HepG2 (cell line): ENCODE measurements at regions not wholly inside any gene's neighbourhood (a gene's known extent, or its start where the extent isn't known, plus 50 kb on each side); places are given as distances from the start of the nearest gene placed in this dataset.

Experiments
- ATAC-seq: fragments of 200-7000 bp; cut with Tn5 transposase; 3 replicates; pipeline ENCODE4 v1.9.1; 2020; ENCODE audit warnings: mild to moderate bottlenecking, moderate library complexity
- BruUV-seq: library from RNA; stranded (reverse); fragments of 400-500 nt; replicated peaks from 2 replicates; lab custom pipeline; 2021; lab: Mats Ljungman, UMichigan
- CTCF ChIA-PET: fragments of 300-600 bp; formaldehyde crosslinking; extraction: SDS; loops from one replicate; lab custom pipeline; 2021; ENCODE audit warnings: low total read pairs, inconsistent platforms, low intra/inter-chr PET ratio; lab: Yijun Ruan, JAX
- POLR2A ChIA-PET: fragments of 350-600 bp; sonication (Branson Sonifier 250); formaldehyde crosslinking; loops from one replicate; lab custom pipeline; 2020; ENCODE audit warnings: antibody characterized with exemption, inconsistent platforms; lab: Yijun Ruan, JAX
- DNase-seq: peaks from one replicate; pipeline ENCODE4 v3.0.0-alpha.2; 2015; ENCODE audit warnings: low spot score
- FAIRE-seq: peaks from 3 replicates; lab custom pipeline; 2011; peaks lifted over from hg19 to GRCh38; lab: Jason Lieb, UNC
- H2AFZ ChIP-seq: one replicate; pipeline ENCODE4 v1.6.1; 2011; ENCODE audit warnings: low read length, inconsistent platforms
- H3K27ac ChIP-seq: fragments of 300-600 bp; 3 replicates; pipeline ENCODE4 v1.8.0; 2011; ENCODE audit warnings: mixed run types, mild to moderate bottlenecking, mixed read lengths, low read length, inconsistent platforms; ENCODE audit not compliant: insufficient read depth; ENCODE audit errors: extremely low read length
- H3K27me3 ChIP-seq, 2 experiments: fragments of 200-600 bp in 1 of 2; 2 replicates in 1 of 2; 3 replicates in 1 of 2; pipeline versions ENCODE4 v1.6.0 to v1.8.0; 2011; ENCODE audit warnings: low read length in 2 of 2, mild to moderate bottlenecking in 2 of 2, moderate library complexity in 2 of 2, inconsistent platforms in 1 of 2; ENCODE audit not compliant: insufficient read depth in 2 of 2, control insufficient read depth in 1 of 2
- H3K36me3 ChIP-seq, 2 experiments: fragments of 200-600 bp in 1 of 2; replicated peaks in 1 of 2; 2 replicates in 1 of 2; 3 replicates in 1 of 2; pipeline versions ENCODE4 v1.5.1 to v1.8.0; 2011; ENCODE audit warnings: low read length in 2 of 2, inconsistent platforms in 1 of 2; ENCODE audit not compliant: insufficient read depth in 2 of 2, control insufficient read depth in 1 of 2
- H3K4me1 ChIP-seq: 2 replicates; pipeline ENCODE4 v1.5.1; 2012; ENCODE audit warnings: low read length, inconsistent platforms; ENCODE audit not compliant: insufficient read depth
- H3K4me2 ChIP-seq: 2 replicates; pipeline ENCODE4 v1.6.0; 2011; ENCODE audit warnings: low read depth, low read length, inconsistent platforms
- H3K4me3 ChIP-seq, 3 experiments: fragments of 200-600 bp in 1 of 3; sonication (generic), shearing (Covaris generic) in 1 of 3; replicated peaks in 1 of 3; 2 replicates each; pipeline ENCODE4 v1.5.1; 2011 to 2016; ENCODE audit warnings: low read length in 3 of 3, inconsistent platforms in 2 of 3, low read depth in 2 of 3, mild to moderate bottlenecking in 2 of 3, control low read depth in 1 of 3, mixed read lengths in 1 of 3; ENCODE audit not compliant: insufficient read depth in 1 of 3
- H3K79me2 ChIP-seq: one replicate; pipeline ENCODE4 v1.6.1; 2011; ENCODE audit warnings: low read length, inconsistent platforms; ENCODE audit not compliant: insufficient read depth
- H3K9ac ChIP-seq: 2 replicates; pipeline ENCODE4 v1.6.0; 2011; ENCODE audit warnings: mild to moderate bottlenecking, low read depth, low read length, inconsistent platforms; ENCODE audit not compliant: insufficient read depth
- H3K9me3 ChIP-seq: 2 replicates; pipeline ENCODE4 v1.5.1; 2012; ENCODE audit warnings: mild to moderate bottlenecking, low read length
- H4K20me1 ChIP-seq: 2 replicates; pipeline ENCODE4 v1.6.0; 2011; ENCODE audit warnings: inconsistent platforms, mild to moderate bottlenecking, low read length, moderate library complexity; ENCODE audit not compliant: insufficient read depth
- FOXM1 ChIP-seq: sonication (generic); formaldehyde crosslinking; IDR thresholded peaks from 2 replicates; pipeline ENCODE4 v1.5.0; 2020; ENCODE audit warnings: missing genetic modification reagents
- KIAA2018 ChIP-seq: sonication (generic); formaldehyde crosslinking; IDR thresholded peaks from 2 replicates; pipeline ENCODE4 v1.5.0; 2020; ENCODE audit warnings: mild to moderate bottlenecking, missing genetic modification reagents, borderline replicate concordance
- NR2F6 ChIP-seq, 2 experiments: IDR thresholded peaks; 2 replicates each; pipeline ENCODE4 v1.6.1; 2016; ENCODE audit warnings: antibody characterized with exemption in 1 of 2, mild to moderate bottlenecking in 1 of 2
- SMC3 ChIP-seq: IDR thresholded peaks from 2 replicates; pipeline ENCODE4 v1.6.1; 2011; ENCODE audit warnings: low read length, improper control_type of control experiment
- TRIM24 ChIP-seq: sonication (generic); formaldehyde crosslinking; IDR thresholded peaks from 2 replicates; pipeline ENCODE4 v1.8.0; 2022; ENCODE audit warnings: mild to moderate bottlenecking, missing genetic modification reagents
- ZNF784 ChIP-seq: sonication (generic); formaldehyde crosslinking; IDR thresholded peaks from 2 replicates; pipeline ENCODE4 v1.5.1; 2020; ENCODE audit warnings: missing genetic modification reagents, mild to moderate bottlenecking, borderline replicate concordance
- WGBS: methylation state at CpG from one replicate; pipeline ENCODE4 v1.1.6; 2017; ENCODE audit warnings: low lambda C conversion rate; 5-methylcytosine and 5-hydroxymethylcytosine counted together
- in situ Hi-C: cut with HindIII; loops from 2 replicates; pipeline ENCODE4 v1.10.0; 2017; ENCODE audit warnings: low pct_unique_long_range_greater_than_20kb; ENCODE audit not compliant: extremely low pct_ligation_motif_present
- intact Hi-C: fragments of 100-400 bp; cut with micrococcal nuclease; formaldehyde crosslinking; loops from one replicate; pipeline ENCODE4 v1.10.0; 2022; ENCODE audit not compliant: unreplicated experiment

DNA sequence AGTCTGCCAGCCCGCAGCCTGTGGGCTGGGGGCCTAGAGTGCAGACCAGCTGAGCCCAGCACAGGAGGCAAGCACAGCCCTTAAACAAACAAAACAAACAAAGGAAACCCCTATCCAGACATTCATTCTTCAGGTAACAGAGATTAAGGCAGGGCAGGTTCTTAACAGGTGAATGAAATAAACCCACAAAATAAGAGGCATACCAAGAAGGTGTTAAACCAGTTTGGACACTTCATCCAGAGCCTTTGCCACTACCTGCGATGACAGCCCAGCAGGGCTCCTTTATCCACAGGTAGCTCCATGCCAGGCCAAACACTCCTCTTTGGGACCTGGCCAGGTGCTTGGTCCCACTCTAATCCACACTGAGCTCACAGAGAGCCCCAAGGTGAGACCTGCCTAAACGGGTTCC, 209.7 kb upstream of the SIX2 start:
- intact Hi-C loops (no loop called here), in situ Hi-C loops (no loop called here)
- no peak overlapping the region for H3K27ac ChIP-seq
- H3K4me2 ChIP-seq, result no peak overlapping the region
- H3K36me3 ChIP-seq, result no peaks in the 10 kb centered on the region
- DNase-seq, result no peak
- H3K9ac ChIP-seq, result no peak overlapping the region
- no peak overlapping the region for H2AFZ ChIP-seq
- WGBS, result 40% methylated on average over 3 of the region's 3 CpGs
- BruUV-seq, result no TSS peak
- CTCF ChIA-PET, result no interaction called here
- TF ChIP-seq TRIM24 (CRISPR knock-in tag), result no peak
- no peak for TF ChIP-seq ZNF784 (CRISPR knock-in tag)
- TF ChIP-seq SMC3, result no peak
- TF ChIP-seq KIAA2018 (CRISPR knock-in tag), result no peak
- TF ChIP-seq FOXM1 (CRISPR knock-in tag), result no peak
- no peak for TF ChIP-seq NR2F6 (IDR thresholded peaks at IDR 0.05)
- TF ChIP-seq NR2F6 (CRISPR knock-in tag; IDR thresholded peaks at IDR 0.05), result no peak
- TF ChIP-seq, all 625 proteins: peak for 0
- POLR2A ChIA-PET, result no interaction called here
- Histone ChIP-seq H3K4me3 (no peak overlapping the region), H3K4me1 (peaks cover 8% of the 10 kb centered on the region; the same call in 1 of the 2 replicates), H4K20me1 (no peaks in the 10 kb centered on the region), H3K27me3 (peaks cover 2 to 18% of the 10 kb centered on the region in 2 experiments; a peak in 4 of 5 replicates), H3K79me2 (no peaks in the 10 kb centered on the region), H3K9me3 (no peaks in the 10 kb centered on the region)
- ATAC-seq, result no peak; the same call in 2 of the 3 replicates
- FAIRE-seq, result no peak
